Thyroid gland (tissue), 4 donors: ENCODE measurements at regions not wholly inside any gene's neighbourhood (a gene's known extent, or its start where the extent isn't known, plus 50 kb on each side); places are given as distances from the start of the nearest gene placed in this dataset.

Source experiments
- CTCF ChIP-seq, 6 experiments: fragments of 200-600 bp in 3 of 6; fragments of 450-650 bp in 3 of 6; sonication (generic) in 3 of 6; IDR thresholded peaks; one replicate each; pipeline ENCODE4 v1.5.1; 2016 to 2019; ENCODE audit warnings: antibody characterized with exemption in 6 of 6, mild to moderate bottlenecking in 2 of 6, inconsistent platforms in 1 of 6, moderate library complexity in 1 of 6
- POLR2A ChIP-seq, 2 donors: fragments of 450-650 bp; IDR thresholded peaks; one replicate each; pipeline ENCODE4 v1.6.1; 2017; ENCODE audit warnings: antibody characterized with exemption in 2 of 2, mild to moderate bottlenecking in 2 of 2, moderate library complexity in 1 of 2

- TF ChIP-seq CTCF (IDR thresholded peaks at IDR 0.05), result no peak
- TF ChIP-seq POLR2A (IDR thresholded peaks at IDR 0.05), result no peak
Measured at GRCh38 chrX:113545040-113545439, 704.4 kb upstream of the AMOT start.
